PC-3 (cell line): ENCODE measurements at regions not wholly inside any gene's neighbourhood (a gene's known extent, or its start where the extent isn't known, plus 50 kb on each side); places are given as distances from the start of the nearest gene placed in this dataset.
"Not testable (repeated sequence)": the region's sequence is repeated elsewhere in the genome, so short reads cannot be mapped to it uniquely, and the experiment has no call there.

ENCODE experiments used
- ATAC-seq: fragments of 200-7000 bp; cut with Tn5 transposase; 2 replicates; pipeline ENCODE4 v1.9.1; 2020; ENCODE audit warnings: mild to moderate bottlenecking, moderate library complexity
- BruUV-seq: library from RNA; stranded (reverse); fragments of 400-500 nt; replicated peaks from 2 replicates; lab custom pipeline; 2021; lab: Mats Ljungman, UMichigan
- CTCF ChIA-PET: fragments of 300-600 bp; sonication (Branson Sonifier 250); formaldehyde crosslinking; loops from one replicate; lab custom pipeline; 2022; ENCODE audit warnings: antibody characterized with exemption; lab: Charles Lee
- POLR2A ChIA-PET: fragments of 300-600 bp; sonication (Branson Sonifier 250); formaldehyde crosslinking; loops from one replicate; lab custom pipeline; 2022; ENCODE audit warnings: antibody characterized with exemption; ENCODE audit not compliant: unreplicated experiment; lab: Charles Lee
- DNase-seq: peaks from one replicate; pipeline ENCODE4 v3.0.0-alpha.2; 2015
- H2AFZ ChIP-seq: fragments of 300-600 bp; sonication (generic); 2 replicates; pipeline ENCODE4 v1.6.0; 2016; ENCODE audit warnings: antibody characterized with exemption, low read length
- H3F3A ChIP-seq: fragments of 300-600 bp; sonication (generic); one replicate; pipeline ENCODE4 v1.6.0; 2017; ENCODE audit warnings: antibody characterized with exemption, low read length, control low read depth, mild to moderate bottlenecking; ENCODE audit not compliant: unreplicated experiment
- H3K27ac ChIP-seq: fragments of 300-600 bp; sonication (generic); 2 replicates; pipeline ENCODE4 v1.5.1; 2016; ENCODE audit warnings: mild to moderate bottlenecking, low read length
- H3K27me3 ChIP-seq: fragments of 300-600 bp; sonication (generic); 2 replicates; pipeline ENCODE4 v1.6.1; 2016; ENCODE audit warnings: low read length, mixed read lengths
- H3K36me3 ChIP-seq: fragments of 300-600 bp; sonication (generic); 2 replicates; pipeline ENCODE4 v1.6.1; 2016; ENCODE audit warnings: low read depth, mixed run types, low read length, mixed read lengths
- H3K4me1 ChIP-seq: fragments of 300-600 bp; sonication (generic); 2 replicates; pipeline ENCODE4 v1.5.1; 2016; ENCODE audit warnings: low read length; ENCODE audit not compliant: insufficient read depth
- H3K4me2 ChIP-seq: fragments of 300-600 bp; sonication (generic); 2 replicates; pipeline ENCODE4 v1.6.0; 2016; ENCODE audit warnings: low read length
- H3K4me3 ChIP-seq: fragments of 300-600 bp; sonication (generic); 2 replicates; pipeline ENCODE4 v1.5.1; 2016; ENCODE audit warnings: mild to moderate bottlenecking, low read length, mixed read lengths
- H3K79me2 ChIP-seq: fragments of 300-600 bp; sonication (generic); 2 replicates; pipeline ENCODE4 v1.6.1; 2017; ENCODE audit warnings: low read length, mixed read lengths
- H3K9ac ChIP-seq: fragments of 300-600 bp; sonication (generic); 2 replicates; pipeline ENCODE4 v1.6.0; 2016; ENCODE audit warnings: mild to moderate bottlenecking, low read length
- H3K9me2 ChIP-seq: fragments of 300-600 bp; sonication (generic); replicated peaks from 2 replicates; pipeline ENCODE4 v1.6.1; 2016; ENCODE audit warnings: mixed run types, low read length, mixed read lengths
- H3K9me3 ChIP-seq: fragments of 300-600 bp; sonication (generic); 2 replicates; pipeline ENCODE4 v1.6.1; 2016; ENCODE audit warnings: low read length, mixed read lengths
- H4K20me1 ChIP-seq: fragments of 300-600 bp; sonication (generic); 2 replicates; pipeline ENCODE4 v1.6.1; 2016; ENCODE audit warnings: low read length, mixed read lengths
- EZH2 ChIP-seq: fragments of 300-600 bp; sonication (generic); IDR thresholded peaks from one replicate; pipeline ENCODE4 v1.6.1; 2017; ENCODE audit warnings: antibody characterized with exemption, mild to moderate bottlenecking, low read length; ENCODE audit not compliant: unreplicated experiment
- EZH2phosphoT487 ChIP-seq: fragments of 300-600 bp; sonication (generic); IDR thresholded peaks from 2 replicates; pipeline ENCODE4 v1.6.1; 2018; ENCODE audit warnings: mild to moderate bottlenecking, antibody characterized with exemption, low read length, borderline replicate concordance
- intact Hi-C: fragments of 100-400 bp; cut with micrococcal nuclease; formaldehyde crosslinking; loops from 2 replicates; pipeline ENCODE4 v1.9.0; 2023
- TF ChIP-seq, protein P1 (sequence below): fragments of 300-600 bp; sonication (generic); conservative IDR thresholded peaks from 2 replicates; pipeline ENCODE4 v1.5.1; 2017; ENCODE audit warnings: antibody characterized with exemption, low read depth, mild to moderate bottlenecking, low read length

DNA sequence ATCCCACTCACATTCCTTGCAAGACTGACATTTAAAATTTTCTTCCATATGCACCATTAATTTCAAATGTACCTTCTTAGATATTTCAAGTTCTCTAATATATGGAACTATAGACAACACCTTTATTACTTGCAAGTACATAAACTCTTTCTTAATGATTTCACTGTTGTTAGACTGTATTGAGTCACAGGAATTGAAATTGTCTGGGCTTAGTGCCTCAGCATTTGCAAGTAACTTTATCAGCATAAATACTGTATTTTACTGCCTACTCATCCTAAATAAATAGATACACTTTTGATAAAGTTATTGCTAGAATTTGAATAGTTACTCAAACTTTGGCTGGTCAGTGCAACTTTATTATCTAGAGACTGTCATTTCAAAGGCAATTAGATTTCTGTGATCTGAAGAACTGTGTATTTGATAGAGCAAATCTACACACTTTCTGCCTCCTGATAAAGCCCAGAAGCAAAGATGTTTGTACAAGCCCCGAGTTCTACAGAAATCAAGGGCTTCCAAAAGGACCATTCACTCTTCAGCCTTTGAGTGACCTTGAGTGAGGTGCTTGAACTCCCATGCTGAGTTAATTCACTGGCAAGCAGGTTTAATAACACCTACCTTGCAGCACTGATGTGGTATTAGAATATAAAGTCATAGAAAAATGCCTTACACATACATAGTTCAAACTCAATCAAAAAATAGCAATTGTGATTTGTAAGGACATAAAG lies 91.6 kb downstream of the COX7C start:
- CTCF ChIA-PET, result no interaction called here

DNA sequence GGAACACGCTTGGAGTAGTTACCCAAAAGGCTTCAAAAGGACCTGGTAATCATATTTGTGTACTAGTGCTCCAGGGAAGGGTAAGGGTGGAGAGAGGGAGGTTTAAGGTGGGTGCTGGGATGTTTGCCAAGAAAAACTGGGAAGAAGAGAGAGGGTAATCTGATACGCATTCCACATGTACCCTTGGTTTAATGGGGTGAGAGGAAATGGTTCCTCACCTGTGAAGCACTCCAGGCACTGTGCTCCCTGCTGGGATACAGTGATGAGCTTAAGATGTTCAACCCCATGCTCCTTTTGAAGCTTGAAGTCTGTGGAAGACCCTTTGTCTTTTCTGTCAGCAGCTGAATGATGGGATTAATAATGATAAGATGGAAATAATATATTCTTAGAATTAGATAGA lies 98.4 kb downstream of the COX7C start:
- ATAC-seq, result no peak

More for the DNA sequence above, 91.6 kb downstream of the COX7C start:
- no peak overlapping the region for H3K4me3 ChIP-seq
- ATAC-seq (peak; percentile 96), DNase-seq (peak; percentile 18)
- no peaks in the 10 kb centered on the region for H3K9me3 ChIP-seq
- H3K36me3 ChIP-seq, result no peaks in the 10 kb centered on the region
- H3K27ac ChIP-seq, result no peak overlapping the region
- H3K9ac ChIP-seq, result no peak overlapping the region
- TF ChIP-seq, protein P1, sequence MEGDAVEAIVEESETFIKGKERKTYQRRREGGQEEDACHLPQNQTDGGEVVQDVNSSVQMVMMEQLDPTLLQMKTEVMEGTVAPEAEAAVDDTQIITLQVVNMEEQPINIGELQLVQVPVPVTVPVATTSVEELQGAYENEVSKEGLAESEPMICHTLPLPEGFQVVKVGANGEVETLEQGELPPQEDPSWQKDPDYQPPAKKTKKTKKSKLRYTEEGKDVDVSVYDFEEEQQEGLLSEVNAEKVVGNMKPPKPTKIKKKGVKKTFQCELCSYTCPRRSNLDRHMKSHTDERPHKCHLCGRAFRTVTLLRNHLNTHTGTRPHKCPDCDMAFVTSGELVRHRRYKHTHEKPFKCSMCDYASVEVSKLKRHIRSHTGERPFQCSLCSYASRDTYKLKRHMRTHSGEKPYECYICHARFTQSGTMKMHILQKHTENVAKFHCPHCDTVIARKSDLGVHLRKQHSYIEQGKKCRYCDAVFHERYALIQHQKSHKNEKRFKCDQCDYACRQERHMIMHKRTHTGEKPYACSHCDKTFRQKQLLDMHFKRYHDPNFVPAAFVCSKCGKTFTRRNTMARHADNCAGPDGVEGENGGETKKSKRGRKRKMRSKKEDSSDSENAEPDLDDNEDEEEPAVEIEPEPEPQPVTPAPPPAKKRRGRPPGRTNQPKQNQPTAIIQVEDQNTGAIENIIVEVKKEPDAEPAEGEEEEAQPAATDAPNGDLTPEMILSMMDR, result no peak
- TF ChIP-seq EZH2 (no peak), EZH2phosphoT487 (no peak)
- no peaks in the 10 kb centered on the region for H3K79me2 ChIP-seq
- no peaks in the 10 kb centered on the region for H3K9me2 ChIP-seq
- H3K27me3 ChIP-seq, result no peaks in the 10 kb centered on the region
- H3K4me2 ChIP-seq, result no peak overlapping the region
- no TSS peak for BruUV-seq
- H3K4me1 ChIP-seq, result 0 out of 2 replicates have a peak, but pooled peaks cover 5% of the 10 kb centered on the region
- H3F3A ChIP-seq, result no peaks in the 10 kb centered on the region
- POLR2A ChIA-PET, result interaction anchor here (0.6 kb wide), 1 partner anchor 676 kb away, joined by 4 read pairs; no protein-coding TSS in a partner anchor
- H2AFZ ChIP-seq, result no peak overlapping the region
- intact Hi-C loops, result no loop called here
- H4K20me1 ChIP-seq, result no peaks in the 10 kb centered on the region

DNA sequence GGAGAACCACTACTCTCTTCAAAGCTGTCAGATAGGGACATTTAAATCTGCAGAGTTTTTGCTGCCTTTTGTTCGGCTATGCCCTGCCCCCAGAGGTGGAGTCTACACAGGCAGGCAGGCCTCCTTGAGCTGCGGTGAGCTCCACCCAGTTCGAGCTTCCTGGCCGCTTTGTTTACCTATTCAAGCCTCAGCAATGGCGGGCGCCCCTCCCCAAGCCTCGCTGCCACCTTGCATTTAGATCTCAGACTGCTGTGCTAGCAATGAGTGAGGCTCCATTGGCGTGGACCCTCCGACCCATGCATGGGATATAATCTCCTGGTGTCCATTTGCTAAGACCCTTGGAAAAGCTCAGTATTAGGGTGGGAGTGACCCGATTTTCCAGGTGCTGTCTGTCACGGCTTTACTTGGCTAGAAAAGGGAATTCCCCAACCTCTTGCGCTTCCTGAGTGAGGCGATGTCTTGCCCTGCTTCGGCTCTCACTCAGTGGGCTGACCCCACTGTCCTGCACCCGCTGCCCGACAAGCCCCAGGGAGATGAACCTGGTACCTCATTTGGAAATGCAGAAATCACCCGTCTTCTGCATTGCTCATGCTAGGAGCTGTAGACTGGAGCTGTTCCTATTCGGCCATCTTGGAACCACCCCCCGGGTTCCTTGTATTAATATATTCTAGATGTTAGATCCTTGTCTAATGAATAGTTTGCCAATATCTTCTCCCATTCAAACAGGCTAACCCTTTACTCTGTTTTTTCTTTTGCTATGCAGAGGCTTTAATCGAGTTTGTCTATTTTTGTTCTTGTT lies 113.8 kb downstream of the COX7C start:
- H3K9me3 ChIP-seq, H4K20me1 ChIP-seq, H3K4me1 ChIP-seq, H3K4me2 ChIP-seq, H3K36me3 ChIP-seq, H3K9ac ChIP-seq, H3K27me3 ChIP-seq, H2AFZ ChIP-seq, H3K9me2 ChIP-seq, POLR2A ChIA-PET, BruUV-seq, ATAC-seq, intact Hi-C loops, CTCF ChIA-PET, H3F3A ChIP-seq, H3K79me2 ChIP-seq, H3K27ac ChIP-seq, DNase-seq, H3K4me3 ChIP-seq: not testable (repeated sequence)

More for the DNA sequence above, 98.4 kb downstream of the COX7C start:
- POLR2A ChIA-PET, result no interaction called here
- H4K20me1 ChIP-seq, result no peaks in the 10 kb centered on the region
- H3K9ac ChIP-seq, result no peak overlapping the region
- no peaks in the 10 kb centered on the region for H3K36me3 ChIP-seq
- H3K27ac ChIP-seq, result no peak overlapping the region
- intact Hi-C loops, result no loop called here
- no peaks in the 10 kb centered on the region for H3F3A ChIP-seq
- H3K27me3 ChIP-seq, result 0 out of 2 replicates have a peak, but pooled peaks cover 7% of the 10 kb centered on the region
- H3K4me3 ChIP-seq, result no peak overlapping the region
- BruUV-seq, result no TSS peak
- CTCF ChIA-PET, result no interaction called here
- DNase-seq, result no peak
- no peaks in the 10 kb centered on the region for H3K9me2 ChIP-seq
- no peak overlapping the region for H2AFZ ChIP-seq
- no peak for TF ChIP-seq EZH2phosphoT487
- no peak for TF ChIP-seq EZH2
- TF ChIP-seq, protein P1, result no peak
- H3K4me1 ChIP-seq, result no peaks in the 10 kb centered on the region
- no peak overlapping the region for H3K4me2 ChIP-seq
- no peaks in the 10 kb centered on the region for H3K9me3 ChIP-seq
- H3K79me2 ChIP-seq, result no peaks in the 10 kb centered on the region
